ENCODE measurements at regions not wholly inside any gene's neighbourhood (a gene's known extent, or its start where the extent isn't known, plus 50 kb on each side); places are given as distances from the start of the nearest gene placed in this dataset.
A peak's percentile ranks its signal among the peaks of the same experiment; 100 is the strongest.

GRCh38 chr2:195498176-195498575, 158.8 kb upstream of the SLC39A10 start:
- no peak for DNase-seq (ENCODE audit: low read depth)

- no peak for DNase-seq (ENCODE audit: low read depth)
These were observed 160.0 kb upstream of the SLC39A10 start for GRCh38 chr2:195496991-195497390.

- DNase-seq (ENCODE audit: low read depth), result no peak
These were observed 161.1 kb upstream of the SLC39A10 start for GRCh38 chr2:195495966-195496365.

- DNase-seq (ENCODE audit: low read depth), result no peak
These were observed 161.7 kb upstream of the SLC39A10 start for GRCh38 chr2:195495351-195495750.

GRCh38 chr2:195494451-195494850, 162.6 kb upstream of the SLC39A10 start:
- no peak for DNase-seq (ENCODE audit: low read depth)

- DNase-seq (ENCODE audit: low read depth), result no peak
These were observed 163.6 kb upstream of the SLC39A10 start for GRCh38 chr2:195493416-195493815.

- peak; percentile 24 for DNase-seq (ENCODE audit: low read depth)
These were observed 166.7 kb upstream of the SLC39A10 start for GRCh38 chr2:195490319-195490718.

- DNase-seq (ENCODE audit: low read depth), result no peak
These were observed 167.9 kb upstream of the SLC39A10 start for GRCh38 chr2:195489101-195489500.

- DNase-seq (ENCODE audit: low read depth), result no peak
These were observed 168.5 kb upstream of the SLC39A10 start for GRCh38 chr2:195488567-195488966.

- peak; percentile 35 for DNase-seq (ENCODE audit: low read depth)
These were observed 169.9 kb upstream of the SLC39A10 start for GRCh38 chr2:195486987-195487644.

GRCh38 chr2:195486520-195486919, 170.5 kb upstream of the SLC39A10 start:
- DNase-seq (ENCODE audit: low read depth), result no peak

- no peak for DNase-seq (ENCODE audit: low read depth)
These were observed 175.0 kb upstream of the SLC39A10 start for GRCh38 chr2:195482010-195482409.

GRCh38 chr2:195480121-195480520, 176.9 kb upstream of the SLC39A10 start:
- no peak for DNase-seq (ENCODE audit: low read depth)

- no peak for DNase-seq (ENCODE audit: low read depth)
These were observed 177.6 kb upstream of the SLC39A10 start for GRCh38 chr2:195479407-195479806.

GRCh38 chr2:195477996-195478382, 179.0 kb upstream of the SLC39A10 start:
- no peak for DNase-seq (ENCODE audit: low read depth)

- DNase-seq (ENCODE audit: low read depth), result no peak
These were observed 179.6 kb upstream of the SLC39A10 start for GRCh38 chr2:195477248-195477995.

GRCh38 chr2:195475336-195475735, 181.7 kb upstream of the SLC39A10 start:
- no peak for DNase-seq (ENCODE audit: low read depth)

GRCh38 chr2:195473862-195474261, 183.2 kb upstream of the SLC39A10 start:
- no peak for DNase-seq (ENCODE audit: low read depth)

- DNase-seq (ENCODE audit: low read depth), result no peak
These were observed 184.4 kb upstream of the SLC39A10 start for GRCh38 chr2:195472501-195473234.

- DNase-seq (ENCODE audit: low read depth), result no peak
These were observed 185.2 kb upstream of the SLC39A10 start for GRCh38 chr2:195471807-195472206.

- no peak for DNase-seq (ENCODE audit: low read depth)
These were observed 185.9 kb upstream of the SLC39A10 start for GRCh38 chr2:195471163-195471562.

GRCh38 chr2:195470622-195471021, 186.4 kb upstream of the SLC39A10 start:
- DNase-seq (ENCODE audit: low read depth), result no peak

- DNase-seq (ENCODE audit: low read depth), result no peak
These were observed 188.3 kb upstream of the SLC39A10 start for GRCh38 chr2:195468771-195469170.

Measured in CMK (cell line).